Trophoblast cell (in vitro differentiated cells and primary cell): ENCODE measurements at regions not wholly inside any gene's neighbourhood (a gene's known extent, or its start where the extent isn't known, plus 50 kb on each side); places are given as distances from the start of the nearest gene placed in this dataset.

Source experiments
- DNase-seq, 2 donors: peaks; one replicate each; pipeline ENCODE4 v3.0.0-alpha.2; 2016
- H2AFZ ChIP-seq: 2 replicates; pipeline ENCODE4 v1.6.1; 2013; ENCODE audit warnings: low read length, moderate library complexity, mild to moderate bottlenecking; ENCODE audit not compliant: insufficient read depth, poor library complexity
- H2AK5ac ChIP-seq: 2 replicates; pipeline ENCODE4 v1.6.1; 2013; ENCODE audit warnings: mild to moderate bottlenecking, low read length
- H2BK120ac ChIP-seq: 2 replicates; pipeline ENCODE4 v1.6.1; 2013; ENCODE audit warnings: low read length, mild to moderate bottlenecking, moderate library complexity; ENCODE audit not compliant: insufficient read depth, poor library complexity
- H2BK12ac ChIP-seq: 2 replicates; pipeline ENCODE4 v1.6.1; 2013; ENCODE audit warnings: mild to moderate bottlenecking, low read length, moderate library complexity
- H2BK5ac ChIP-seq: 2 replicates; pipeline ENCODE4 v1.6.1; 2013; ENCODE audit warnings: low read length, low read depth, moderate library complexity, mild to moderate bottlenecking; ENCODE audit not compliant: poor library complexity
- H3K14ac ChIP-seq: 2 replicates; pipeline ENCODE4 v1.6.1; 2013; ENCODE audit warnings: mild to moderate bottlenecking, low read length
- H3K18ac ChIP-seq: 2 replicates; pipeline ENCODE4 v1.6.1; 2013; ENCODE audit warnings: mild to moderate bottlenecking, low read length
- H3K23ac ChIP-seq: 2 replicates; pipeline ENCODE4 v1.6.1; 2013; ENCODE audit warnings: low read length
- H3K27ac ChIP-seq: 2 replicates; pipeline ENCODE4 v1.5.1; 2013; ENCODE audit warnings: low read depth, mild to moderate bottlenecking, inconsistent platforms, low read length, moderate library complexity
- H3K27me3 ChIP-seq: 2 replicates; pipeline ENCODE4 v1.6.1; 2013; ENCODE audit warnings: inconsistent platforms, mild to moderate bottlenecking, low read length, moderate library complexity; ENCODE audit not compliant: insufficient read depth
- H3K36me3 ChIP-seq, 2 experiments: 1 replicate in 1 of 2; 2 replicates in 1 of 2; pipeline ENCODE4 v1.6.1; 2013; ENCODE audit warnings: low read length in 2 of 2, mild to moderate bottlenecking in 2 of 2, moderate library complexity in 1 of 2; ENCODE audit not compliant: insufficient read depth in 2 of 2, control insufficient read depth in 1 of 2
- H3K4ac ChIP-seq: 2 replicates; pipeline ENCODE4 v1.6.1; 2013; ENCODE audit warnings: low read depth, mild to moderate bottlenecking, low read length, moderate library complexity
- H3K4me1 ChIP-seq, 2 experiments: 1 replicate in 1 of 2; 2 replicates in 1 of 2; pipeline ENCODE4 v1.6.1; 2013; ENCODE audit warnings: low read length in 2 of 2, mild to moderate bottlenecking in 2 of 2, moderate library complexity in 1 of 2; ENCODE audit not compliant: insufficient read depth in 2 of 2, control insufficient read depth in 1 of 2
- H3K4me2 ChIP-seq: 2 replicates; pipeline ENCODE4 v1.6.1; 2013; ENCODE audit warnings: inconsistent platforms, mild to moderate bottlenecking, low read length, moderate library complexity
- H3K4me3 ChIP-seq: 2 replicates; pipeline ENCODE4 v1.5.1; 2013; ENCODE audit warnings: mild to moderate bottlenecking, low read depth, low read length, inconsistent platforms
- H3K79me1 ChIP-seq: one replicate; pipeline ENCODE4 v1.6.1; 2013; ENCODE audit warnings: low read length
- H3K79me2 ChIP-seq: 2 replicates; pipeline ENCODE4 v1.6.1; 2013; ENCODE audit warnings: low read length, mild to moderate bottlenecking; ENCODE audit not compliant: control insufficient read depth, insufficient read depth, poor library complexity
- H3K9ac ChIP-seq: 2 replicates; pipeline ENCODE4 v1.6.1; 2013; ENCODE audit warnings: mild to moderate bottlenecking, low read length
- H3K9me3 ChIP-seq: 2 replicates; pipeline ENCODE4 v1.6.1; 2013; ENCODE audit warnings: low read depth, mild to moderate bottlenecking, control low read depth, inconsistent platforms, low read length; ENCODE audit not compliant: insufficient read depth
- H4K12ac ChIP-seq: 2 replicates; pipeline ENCODE4 v1.6.1; 2013; ENCODE audit warnings: low read depth, mild to moderate bottlenecking, low read length, moderate library complexity
- H4K8ac ChIP-seq: 2 replicates; pipeline ENCODE4 v1.6.1; 2013; ENCODE audit warnings: low read depth, mild to moderate bottlenecking, low read length, moderate library complexity
- H4K91ac ChIP-seq: one replicate; pipeline ENCODE4 v1.6.1; 2013; ENCODE audit warnings: low read depth, mild to moderate bottlenecking, low read length, moderate library complexity
- WGBS: extraction: QIAGEN DNeasy Blood & Tissue Kit; methylation state at CpG from one replicate; pipeline ENCODE4 v1.1.7; 2013; ENCODE audit warnings: missing lambda C conversion rate; ENCODE audit not compliant: insufficient read length, insufficient coverage; ENCODE audit errors: extremely low coverage; 5-methylcytosine and 5-hydroxymethylcytosine counted together

GRCh38 chr7:17095931-17096330, 202.5 kb upstream of the AHR start:
- Histone ChIP-seq H3K23ac (no peak overlapping the region), H3K14ac (no peak overlapping the region), H3K79me2 (no peaks in the 10 kb centered on the region), H3K9ac (no peak overlapping the region), H3K27me3 (no peaks in the 10 kb centered on the region), H3K4ac (no peak overlapping the region), H4K91ac (no peak overlapping the region), H2AK5ac (no peak overlapping the region), H3K79me1 (no peaks in the 10 kb centered on the region), H3K4me3 (no peak overlapping the region), H3K18ac (no peak overlapping the region), H3K36me3 (no peaks in the 10 kb centered on the region), H2BK5ac (no peak overlapping the region), H3K27ac (no peak overlapping the region), H2AFZ (no peak overlapping the region), H2BK12ac (no peak overlapping the region), H3K9me3 (no peaks in the 10 kb centered on the region), H3K4me2 (no peak overlapping the region), H4K8ac (no peak overlapping the region), H2BK120ac (no peak overlapping the region), H3K4me1 (peaks cover 4 to 7% of the 10 kb centered on the region in 2 experiments), H4K12ac (no peak overlapping the region)
- DNase-seq = no peak
- WGBS = no CpG with 5 or more reads among the region's 2 CpGs

GRCh38 chr7:17097668-17098297, 200.7 kb upstream of the AHR start:
- Histone ChIP-seq H3K9me3 (no peaks in the 10 kb centered on the region), H4K91ac (no peak overlapping the region), H3K27ac (no peak overlapping the region), H3K79me1 (no peaks in the 10 kb centered on the region), H4K12ac (no peak overlapping the region), H4K8ac (no peak overlapping the region), H2BK5ac (no peak overlapping the region), H3K4me3 (no peak overlapping the region), H3K4me2 (no peak overlapping the region), H2BK12ac (no peak overlapping the region), H2AK5ac (no peak overlapping the region), H3K9ac (no peak overlapping the region), H3K27me3 (no peaks in the 10 kb centered on the region), H2BK120ac (no peak overlapping the region), H3K18ac (no peak overlapping the region), H3K23ac (no peak overlapping the region), H3K4ac (no peak overlapping the region), H3K79me2 (no peaks in the 10 kb centered on the region), H3K14ac (no peak overlapping the region), H2AFZ (no peak overlapping the region), H3K4me1 (peaks cover 4 to 7% of the 10 kb centered on the region in 2 experiments), H3K36me3 (no peaks in the 10 kb centered on the region)
- DNase-seq = peak; percentile 3 to 62
- no CpG with 5 or more reads among the region's 7 CpGs for WGBS

GRCh38 chr7:17098515-17098914, 199.9 kb upstream of the AHR start:
- no peak for DNase-seq
- no peak overlapping the region for H3K23ac ChIP-seq
- no peak overlapping the region for H4K8ac ChIP-seq
- no peaks in the 10 kb centered on the region for H3K9me3 ChIP-seq
- H3K18ac ChIP-seq = no peak overlapping the region
- no peak overlapping the region for H2BK12ac ChIP-seq
- H2AK5ac ChIP-seq = no peak overlapping the region
- peaks cover 4 to 7% of the 10 kb centered on the region in 2 experiments for H3K4me1 ChIP-seq
- H3K27ac ChIP-seq = no peak overlapping the region
- H3K4me3 ChIP-seq = no peak overlapping the region
- WGBS = no CpG with 5 or more reads among the region's 1 CpG
- H3K14ac ChIP-seq = no peak overlapping the region
- H4K91ac ChIP-seq = no peak overlapping the region
- H2BK120ac ChIP-seq = no peak overlapping the region
- H3K4me2 ChIP-seq = no peak overlapping the region
- H3K79me1 ChIP-seq = no peaks in the 10 kb centered on the region
- no peaks in the 10 kb centered on the region for H3K79me2 ChIP-seq
- H3K4ac ChIP-seq = no peak overlapping the region
- no peak overlapping the region for H4K12ac ChIP-seq
- no peak overlapping the region for H3K9ac ChIP-seq
- no peaks in the 10 kb centered on the region for H3K36me3 ChIP-seq
- no peaks in the 10 kb centered on the region for H3K27me3 ChIP-seq
- H2BK5ac ChIP-seq = no peak overlapping the region
- H2AFZ ChIP-seq = no peak overlapping the region

GRCh38 chr7:17099083-17099973, 199.1 kb upstream of the AHR start:
- H3K18ac ChIP-seq = no peak overlapping the region
- H2BK120ac ChIP-seq = no peak overlapping the region
- peaks cover 4 to 7% of the 10 kb centered on the region in 2 experiments for H3K4me1 ChIP-seq
- H3K79me2 ChIP-seq = no peaks in the 10 kb centered on the region
- H4K91ac ChIP-seq = no peak overlapping the region
- no peak overlapping the region for H3K27ac ChIP-seq
- no peaks in the 10 kb centered on the region for H3K9me3 ChIP-seq
- no peak overlapping the region for H3K9ac ChIP-seq
- no peak overlapping the region for H3K4ac ChIP-seq
- DNase-seq = peak; percentile 17 to 61
- H2AK5ac ChIP-seq = no peak overlapping the region
- H3K4me3 ChIP-seq = no peak overlapping the region
- H3K27me3 ChIP-seq = no peaks in the 10 kb centered on the region
- no peak overlapping the region for H3K23ac ChIP-seq
- no peak overlapping the region for H3K14ac ChIP-seq
- no CpG with 5 or more reads among the region's 12 CpGs for WGBS
- H2AFZ ChIP-seq = no peak overlapping the region
- H3K36me3 ChIP-seq = no peaks in the 10 kb centered on the region
- no peak overlapping the region for H4K12ac ChIP-seq
- no peaks in the 10 kb centered on the region for H3K79me1 ChIP-seq
- H2BK12ac ChIP-seq = no peak overlapping the region
- no peak overlapping the region for H4K8ac ChIP-seq
- no peak overlapping the region for H2BK5ac ChIP-seq
- no peak overlapping the region for H3K4me2 ChIP-seq
